Right kidney (tissue), 1 donor: ENCODE measurements at regions not wholly inside any gene's neighbourhood (a gene's known extent, or its start where the extent isn't known, plus 50 kb on each side); places are given as distances from the start of the nearest gene placed in this dataset.

Experiments used
- DNase-seq: peaks from one replicate; pipeline ENCODE4 v3.0.0-alpha.2; 2016

GRCh38 chr2:20110876-20111275 is 59.4 kb upstream of the LAPTM4A start:
- DNase-seq, result no peak

GRCh38 chr2:20110383-20110782 is 59.0 kb upstream of the LAPTM4A start:
- no peak for DNase-seq

- DNase-seq, result no peak
Measured at GRCh38 chr2:20108655-20109396, 57.4 kb upstream of the LAPTM4A start.

- no peak for DNase-seq
Measured at GRCh38 chr2:20107776-20108175, 56.3 kb upstream of the LAPTM4A start.

- DNase-seq, result no peak
Measured at GRCh38 chr2:20107352-20107751, 55.9 kb upstream of the LAPTM4A start.

GRCh38 chr2:20106746-20107145 is 55.3 kb upstream of the LAPTM4A start:
- peak; percentile 52 for DNase-seq

GRCh38 chr2:20104900-20105545 is 53.6 kb upstream of the LAPTM4A start:
- no peak for DNase-seq

GRCh38 chr2:20103530-20103929 is 52.1 kb upstream of the LAPTM4A start:
- no peak for DNase-seq
